T-helper 1 cell (primary cell): ENCODE measurements at regions not wholly inside any gene's neighbourhood (a gene's known extent, or its start where the extent isn't known, plus 50 kb on each side); places are given as distances from the start of the nearest gene placed in this dataset.
"Not testable (repeated sequence)": the region's sequence is repeated elsewhere in the genome, so short reads cannot be mapped to it uniquely, and the experiment has no call there.

ENCODE experiments used
- DNase-seq, 5 donors: peaks; one replicate each; pipeline ENCODE4 v3.0.0-alpha.2; 2012 to 2020

- no peak for DNase-seq
Measured at GRCh38 chr2:16194931-16195680, 254.8 kb downstream of the MYCN start.

- no peak for DNase-seq
Measured at GRCh38 chr2:16194530-16194929, 254.2 kb downstream of the MYCN start.

- DNase-seq = no peak
Measured at GRCh38 chr2:16194096-16194390, 253.7 kb downstream of the MYCN start.

- no peak for DNase-seq
Measured at GRCh38 chr2:16192416-16193216, 252.3 kb downstream of the MYCN start.

- no peak for DNase-seq
Measured at GRCh38 chr2:16191431-16192200, 251.3 kb downstream of the MYCN start.

- no peak for DNase-seq
Measured at GRCh38 chr2:16190446-16191270, 250.3 kb downstream of the MYCN start.

- no peak for DNase-seq
Measured at GRCh38 chr2:16189836-16190160, 249.4 kb downstream of the MYCN start.

- no peak for DNase-seq
Measured at GRCh38 chr2:16189029-16189835, 248.9 kb downstream of the MYCN start.

- no peak for DNase-seq
Measured at GRCh38 chr2:16188261-16188890, 248.0 kb downstream of the MYCN start.

- DNase-seq = no peak
Measured at GRCh38 chr2:16187482-16187817, 247.1 kb downstream of the MYCN start.

- no peak for DNase-seq
Measured at GRCh38 chr2:16186661-16187481, 246.5 kb downstream of the MYCN start.

GRCh38 chr2:16185801-16186272 lies 245.5 kb downstream of the MYCN start:
- no peak for DNase-seq

GRCh38 chr2:16184945-16185660 lies 244.8 kb downstream of the MYCN start:
- no peak for DNase-seq

GRCh38 chr2:16184341-16184890 lies 244.1 kb downstream of the MYCN start:
- no peak for DNase-seq

GRCh38 chr2:16183345-16183744 lies 243.0 kb downstream of the MYCN start:
- DNase-seq = no peak

- DNase-seq = no peak
Measured at GRCh38 chr2:16182841-16183240, 242.5 kb downstream of the MYCN start.

GRCh38 chr2:16182311-16182815 lies 242.0 kb downstream of the MYCN start:
- DNase-seq = not testable (repeated sequence)

- DNase-seq = no peak
Measured at GRCh38 chr2:16181741-16182090, 241.4 kb downstream of the MYCN start.

GRCh38 chr2:16181062-16181740 lies 240.9 kb downstream of the MYCN start:
- no peak for DNase-seq
